ENCODE measurements at regions not wholly inside any gene's neighbourhood (a gene's known extent, or its start where the extent isn't known, plus 50 kb on each side); places are given as distances from the start of the nearest gene placed in this dataset.

DNA sequence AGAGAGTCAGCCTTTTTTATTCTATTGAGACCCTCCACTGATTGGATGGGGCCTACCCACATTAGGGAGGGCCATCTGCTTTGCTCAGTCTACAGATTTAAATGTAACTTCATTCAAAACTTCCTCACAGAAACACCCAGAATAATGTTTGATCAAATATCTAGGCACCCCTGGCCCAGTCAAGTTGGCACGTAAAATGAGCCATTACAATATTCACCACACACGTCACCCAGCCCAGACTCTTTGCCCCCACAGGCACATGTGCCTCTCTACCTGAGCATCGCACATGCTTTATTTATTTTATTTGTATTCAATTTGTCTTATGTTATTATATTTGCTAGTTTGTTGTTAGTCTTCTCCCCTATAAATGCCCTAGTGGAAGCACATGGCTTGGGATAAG lies 70.9 kb upstream of the EYA2 start:
- Mint-ChIP-seq H3K27me3 (ENCODE audit: low read depth) (peaks cover 11% of the 10 kb centered on the region), H3K36me3 (ENCODE audit: low read depth) (peaks cover 2% of the 10 kb centered on the region), H3K4me1 (ENCODE audit: low read depth) (peaks cover 20% of the 10 kb centered on the region), H3K4me3 (ENCODE audit: unreplicated experiment) (no peak overlapping the region), H3K9me3 (ENCODE audit: low read depth) (peaks cover 16% of the 10 kb centered on the region), H3K27ac (ENCODE audit: unreplicated experiment) (no peak overlapping the region)
- DNase-seq (ENCODE audit: low spot score): no peak
- TF ChIP-seq CTCF (IDR thresholded peaks at IDR 0.05): no peak

- Mint-ChIP-seq H3K4me3 (ENCODE audit: unreplicated experiment) (no peak overlapping the region), H3K4me1 (ENCODE audit: low read depth) (peaks cover 33% of the 10 kb centered on the region), H3K36me3 (ENCODE audit: low read depth) (peaks cover 2% of the 10 kb centered on the region), H3K27me3 (ENCODE audit: low read depth) (no peaks in the 10 kb centered on the region), H3K9me3 (ENCODE audit: low read depth) (peaks cover 17% of the 10 kb centered on the region), H3K27ac (ENCODE audit: unreplicated experiment) (no peak overlapping the region)
- no peak for TF ChIP-seq CTCF (IDR thresholded peaks at IDR 0.05)
- no peak for DNase-seq (ENCODE audit: low spot score)
Observed at GRCh38 chr20:46826343-46826984, 68.2 kb upstream of the EYA2 start.

DNA sequence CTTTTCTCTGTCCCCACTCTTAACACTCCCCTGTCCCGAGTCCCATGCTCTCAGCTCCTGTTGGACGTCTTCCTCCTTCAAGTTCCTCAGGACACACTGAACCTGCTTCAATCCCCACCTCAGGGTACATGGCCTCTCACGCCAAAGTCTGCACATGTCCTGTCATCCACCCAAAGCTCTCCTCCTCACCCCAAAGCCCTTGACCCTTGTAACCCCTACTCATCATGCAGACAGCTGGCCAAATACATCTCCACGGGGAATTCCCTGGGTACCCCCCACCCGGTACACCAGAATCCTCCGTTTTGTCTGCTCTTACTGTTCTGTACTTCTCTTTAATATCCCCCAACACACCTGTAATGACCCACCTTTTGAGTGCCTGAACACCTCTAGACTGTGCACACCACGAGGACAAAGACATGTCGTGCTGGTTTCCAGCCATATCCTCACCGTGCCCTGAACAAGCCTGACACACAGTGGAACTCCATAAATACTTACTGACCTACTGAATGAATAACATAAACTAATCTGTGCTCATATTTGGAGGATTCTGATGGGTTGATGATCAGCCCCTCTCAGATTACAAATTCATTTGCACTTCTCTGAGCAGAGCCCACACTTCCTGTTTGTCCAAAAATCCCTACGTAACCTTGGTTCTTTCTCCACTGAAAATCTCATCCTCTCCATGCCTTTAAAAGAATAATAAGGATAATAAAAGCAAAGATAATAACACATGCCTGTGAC lies 66.8 kb upstream of the EYA2 start:
- Mint-ChIP-seq H3K27me3 (ENCODE audit: low read depth) (no peaks in the 10 kb centered on the region), H3K27ac (ENCODE audit: unreplicated experiment) (peak overlapping the region; percentile 65), H3K4me1 (ENCODE audit: low read depth) (peaks cover 36% of the 10 kb centered on the region), H3K4me3 (ENCODE audit: unreplicated experiment) (no peak overlapping the region), H3K36me3 (ENCODE audit: low read depth) (peaks cover 2% of the 10 kb centered on the region), H3K9me3 (ENCODE audit: low read depth) (peaks cover 22% of the 10 kb centered on the region)
- no peak for TF ChIP-seq CTCF (IDR thresholded peaks at IDR 0.05)
- DNase-seq (ENCODE audit: low spot score): no peak

GRCh38 chr20:46828471-46828870 lies 66.2 kb upstream of the EYA2 start:
- no peak for DNase-seq (ENCODE audit: low spot score)
- Mint-ChIP-seq H3K9me3 (ENCODE audit: low read depth) (peaks cover 22% of the 10 kb centered on the region), H3K27me3 (ENCODE audit: low read depth) (no peaks in the 10 kb centered on the region), H3K4me3 (ENCODE audit: unreplicated experiment) (no peak overlapping the region), H3K4me1 (ENCODE audit: low read depth) (peaks cover 36% of the 10 kb centered on the region), H3K36me3 (ENCODE audit: low read depth) (peaks cover 2% of the 10 kb centered on the region), H3K27ac (ENCODE audit: unreplicated experiment) (peak overlapping the region; percentile 76)
- no peak for TF ChIP-seq CTCF (IDR thresholded peaks at IDR 0.05)

GRCh38 chr20:46830886-46831632 lies 63.6 kb upstream of the EYA2 start:
- Mint-ChIP-seq H3K27me3 (ENCODE audit: low read depth) (peaks cover 2% of the 10 kb centered on the region), H3K4me1 (ENCODE audit: low read depth) (peaks cover 38% of the 10 kb centered on the region), H3K4me3 (ENCODE audit: unreplicated experiment) (no peak overlapping the region), H3K27ac (ENCODE audit: unreplicated experiment) (no peak overlapping the region), H3K9me3 (ENCODE audit: low read depth) (peaks cover 6% of the 10 kb centered on the region), H3K36me3 (ENCODE audit: low read depth) (no peaks in the 10 kb centered on the region)
- DNase-seq (ENCODE audit: low spot score): no peak
- no peak for TF ChIP-seq CTCF (IDR thresholded peaks at IDR 0.05)
